Cerebellar nuclear complex (tissue), 1 donor: ENCODE measurements at regions not wholly inside any gene's neighbourhood (a gene's known extent, or its start where the extent isn't known, plus 50 kb on each side); places are given as distances from the start of the nearest gene placed in this dataset.

ENCODE experiments used
- DNase-seq, 2 experiments: peaks; one replicate each; lab custom pipeline; 2025; lab: John Stamatoyannopoulos, UW

DNA sequence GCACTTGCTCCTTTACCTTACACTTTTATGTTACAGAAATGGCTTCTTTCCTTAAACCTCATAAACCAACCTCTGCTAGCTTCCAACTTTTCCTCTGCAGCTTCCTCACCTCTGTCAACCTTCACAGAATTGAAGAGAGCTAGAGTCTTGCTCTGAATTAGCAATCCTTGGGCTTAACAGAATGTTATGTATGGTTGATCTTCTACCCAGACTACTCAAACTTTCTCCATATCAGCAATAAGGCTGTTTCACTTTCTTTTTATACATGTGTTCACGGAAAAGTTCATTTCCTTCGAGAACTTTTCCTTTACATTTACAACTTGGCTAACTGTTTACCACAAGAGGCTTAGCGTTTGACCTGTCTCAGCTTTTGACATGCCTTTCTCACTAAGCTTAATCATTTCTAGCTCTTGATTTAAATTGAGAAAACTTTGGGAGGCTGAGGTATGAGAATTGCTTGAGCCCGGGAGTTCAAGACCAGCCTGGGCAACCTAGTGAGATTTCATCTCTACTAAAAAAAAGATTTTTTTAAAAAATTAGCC, 207.3 kb downstream of the BMP7 start:
- no peak for DNase-seq

- no peak for DNase-seq
Observed at GRCh38 chr20:57060407-57061050, 205.9 kb downstream of the BMP7 start.

GRCh38 chr20:57061051-57061900, 205.2 kb downstream of the BMP7 start:
- DNase-seq = no peak

DNA sequence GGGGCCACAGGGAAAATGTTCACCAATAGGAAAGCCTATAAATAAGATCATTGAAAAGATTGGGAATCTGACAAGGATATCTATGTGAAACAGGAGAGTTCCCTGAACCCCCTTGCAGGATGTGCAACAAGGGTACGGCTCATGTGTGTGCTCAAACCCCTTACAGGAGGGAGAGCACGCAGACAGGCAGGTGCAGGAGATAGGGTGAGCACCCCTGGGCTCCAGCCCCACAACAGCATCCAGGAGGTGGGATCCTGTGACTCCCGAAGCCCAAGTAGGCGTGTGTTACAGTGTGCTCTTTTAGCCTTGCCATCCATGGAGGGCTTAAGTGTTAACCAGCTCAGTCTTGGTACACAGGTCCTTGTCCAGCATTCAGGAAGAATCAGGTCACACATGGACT, 204.2 kb downstream of the BMP7 start:
- no peak for DNase-seq

- no peak for DNase-seq
Observed at GRCh38 chr20:57062696-57063270, 203.7 kb downstream of the BMP7 start.

DNA sequence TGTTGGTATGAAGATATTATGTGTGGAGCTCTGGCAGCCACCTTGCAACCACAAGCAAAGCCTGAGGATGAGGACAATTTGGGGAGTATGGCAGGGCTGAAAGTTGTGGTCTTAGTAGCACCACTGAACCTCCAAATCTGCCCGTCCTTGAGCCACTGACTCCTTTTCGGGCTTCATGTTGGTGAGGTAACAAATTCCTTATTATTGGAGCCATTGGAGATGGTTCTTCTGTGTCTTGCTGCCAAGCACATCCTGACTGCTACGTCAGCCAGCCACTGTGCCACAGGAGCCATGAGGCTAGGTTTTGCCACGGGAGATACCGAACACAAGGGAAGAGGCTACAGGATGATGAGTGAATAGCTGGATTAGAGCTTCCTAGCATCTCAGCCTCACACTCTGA, 201.6 kb downstream of the BMP7 start:
- DNase-seq = no peak

DNA sequence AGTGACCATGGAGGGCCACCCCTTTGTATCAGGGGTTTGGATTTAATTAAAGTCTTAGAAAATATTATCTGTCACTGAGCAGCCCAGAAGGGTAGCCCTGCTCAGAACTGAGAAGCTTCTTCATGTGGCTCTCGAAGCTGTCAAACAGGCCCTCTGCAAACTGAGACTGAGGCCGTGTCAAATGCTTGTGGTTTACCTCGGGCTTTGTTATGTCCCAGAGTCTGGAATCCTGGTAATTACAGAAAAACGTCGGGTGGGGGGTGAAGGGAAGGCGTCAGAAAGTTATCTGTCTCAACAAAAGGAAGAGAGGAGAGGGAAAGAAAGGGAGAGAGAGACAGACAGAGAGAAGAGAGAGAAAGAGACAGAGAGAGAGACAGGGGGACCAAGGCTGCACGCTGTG, 200.8 kb downstream of the BMP7 start:
- DNase-seq = no peak

- DNase-seq = no peak
Observed at GRCh38 chr20:57066126-57066900, 200.1 kb downstream of the BMP7 start.

GRCh38 chr20:57069442-57069841, 197.0 kb downstream of the BMP7 start:
- no peak for DNase-seq

DNA sequence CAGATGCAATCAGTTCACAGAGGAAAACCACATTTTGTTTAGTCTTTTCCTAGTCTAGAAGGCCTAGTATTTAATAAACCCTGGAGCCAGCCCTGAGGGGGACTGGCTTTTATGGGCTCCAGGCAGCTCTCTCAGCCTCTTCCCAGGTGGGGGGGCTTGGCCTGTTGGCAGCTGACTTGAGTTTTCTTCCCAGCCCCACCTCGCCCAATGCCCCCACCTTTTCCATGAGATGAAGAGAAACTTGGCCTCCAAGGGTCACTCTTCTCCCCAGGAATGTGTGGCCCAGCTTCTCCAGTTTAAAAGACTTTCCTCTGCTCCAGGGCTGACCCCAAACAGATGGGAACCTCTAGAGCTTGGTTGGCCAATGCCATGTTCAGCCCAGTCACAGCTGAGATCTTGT, 196.1 kb downstream of the BMP7 start:
- no peak for DNase-seq

DNA sequence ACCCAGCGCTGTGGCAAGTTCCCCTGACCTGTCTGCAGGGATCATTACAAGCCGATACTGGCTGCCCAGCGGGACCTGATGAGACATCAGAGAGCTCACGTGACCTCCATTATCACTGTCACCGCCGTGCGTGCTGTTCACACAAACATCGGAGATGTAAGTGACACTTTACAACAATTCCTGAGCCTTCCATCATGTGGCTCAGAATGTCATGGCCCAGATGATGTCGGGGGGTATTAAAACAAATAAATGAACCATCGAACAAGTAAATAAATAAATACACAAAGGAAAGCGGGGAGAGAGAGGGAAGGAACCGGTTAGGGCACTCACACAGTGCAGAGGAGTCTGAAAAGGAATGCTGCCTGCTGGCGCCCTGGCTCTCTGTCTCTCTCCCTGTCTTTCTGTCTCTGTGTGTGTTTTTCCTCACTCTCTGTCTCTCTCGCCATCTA, 195.1 kb downstream of the BMP7 start:
- no peak for DNase-seq

- no peak for DNase-seq
Observed at GRCh38 chr20:57071954-57072583, 194.4 kb downstream of the BMP7 start.

DNA sequence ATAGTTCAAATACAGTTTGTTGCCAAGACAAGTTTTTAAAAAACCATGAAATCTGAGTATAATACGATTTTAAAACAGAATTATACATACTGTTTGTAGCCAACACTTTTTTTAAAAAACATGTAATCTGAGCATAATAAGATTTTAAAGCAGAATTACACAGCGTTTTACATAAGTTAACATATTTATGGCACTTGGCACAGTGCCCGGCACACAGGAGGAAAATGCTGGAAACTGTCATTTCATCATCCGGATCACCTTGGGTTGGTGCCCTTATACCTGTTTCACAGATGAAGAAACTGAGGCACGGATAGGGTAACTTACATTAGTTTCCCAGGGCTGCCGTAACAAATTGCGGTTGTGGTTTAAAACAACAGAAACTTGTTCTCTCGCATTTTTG, 193.0 kb downstream of the BMP7 start:
- no peak for DNase-seq

- no peak for DNase-seq
Observed at GRCh38 chr20:57074386-57074785, 192.1 kb downstream of the BMP7 start.

DNA sequence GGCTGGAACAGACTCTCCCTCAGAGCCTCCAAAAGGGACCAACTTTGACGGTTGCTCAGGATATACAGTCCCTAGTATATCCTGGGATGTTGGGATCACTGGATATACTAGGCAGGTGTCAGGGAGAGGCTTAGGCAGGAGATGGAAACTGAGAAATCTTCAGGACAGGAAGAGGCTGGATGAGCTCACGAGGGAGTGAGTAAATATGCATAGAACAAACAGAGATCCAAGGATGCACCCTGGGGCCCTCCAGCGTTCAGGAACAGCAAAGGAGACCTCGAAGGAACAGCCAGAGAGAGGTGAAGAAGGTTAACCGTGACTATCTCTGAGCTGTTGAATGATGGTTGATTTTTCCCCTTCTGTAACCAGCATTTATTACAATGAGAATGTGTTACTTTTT, 191.3 kb downstream of the BMP7 start:
- no peak for DNase-seq

- no peak for DNase-seq
Observed at GRCh38 chr20:57075603-57076002, 190.8 kb downstream of the BMP7 start.

DNA sequence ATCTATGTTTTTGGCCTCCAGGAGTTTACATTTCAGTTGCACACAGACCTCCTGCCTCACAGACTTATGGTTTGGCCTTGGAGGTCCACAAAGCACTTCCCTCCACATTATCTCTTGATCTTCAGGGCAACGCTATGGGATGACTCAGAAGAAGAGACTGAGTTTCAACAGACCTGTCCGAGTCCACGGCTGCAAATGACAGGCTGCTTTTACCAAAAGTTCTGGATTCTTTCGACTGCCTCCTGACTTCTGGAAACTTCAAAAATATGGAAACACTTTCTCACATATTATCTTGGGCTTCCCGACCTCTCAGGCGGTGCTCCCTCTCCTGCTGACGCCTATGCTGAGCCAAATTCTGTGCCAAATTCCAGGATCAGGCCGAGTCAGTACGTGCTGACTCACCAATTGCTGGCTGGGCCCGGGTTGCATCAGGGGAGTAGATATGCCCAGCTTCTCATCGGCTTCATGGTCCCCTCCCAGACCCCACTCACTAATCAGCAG, 190.2 kb downstream of the BMP7 start:
- DNase-seq = no peak

- no peak for DNase-seq
Observed at GRCh38 chr20:57076951-57077350, 189.5 kb downstream of the BMP7 start.

DNA sequence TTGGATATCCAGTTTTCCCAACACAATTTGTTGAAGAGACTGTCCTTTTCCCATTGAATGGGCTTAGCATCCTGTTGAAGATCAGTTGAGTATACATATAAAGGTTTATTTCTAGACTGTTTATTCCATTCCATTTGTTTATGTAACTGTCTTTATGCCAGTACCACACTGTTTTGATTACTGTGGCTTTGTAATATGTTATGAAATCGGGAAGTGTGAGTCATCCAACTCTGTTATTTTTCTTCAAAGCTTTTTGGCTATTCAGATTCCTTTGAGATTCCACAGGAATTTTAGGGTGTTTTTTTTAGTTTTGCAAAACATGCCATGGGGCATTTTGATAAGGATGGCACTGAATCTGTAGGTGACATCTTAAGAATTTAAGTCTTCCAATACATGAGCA, 188.3 kb downstream of the BMP7 start:
- no peak for DNase-seq

- no peak for DNase-seq
Observed at GRCh38 chr20:57079031-57080005, 187.1 kb downstream of the BMP7 start.
